Neural cell (in vitro differentiated cells): ENCODE measurements at regions not wholly inside any gene's neighbourhood (a gene's known extent, or its start where the extent isn't known, plus 50 kb on each side); places are given as distances from the start of the nearest gene placed in this dataset.

Source experiments
- CTCF ChIP-seq: fragments of 450-650 bp; IDR thresholded peaks from 2 replicates; pipeline ENCODE4 v1.5.1; 2014; ENCODE audit warnings: antibody characterized with exemption, mild to moderate bottlenecking, moderate library complexity; ENCODE audit not compliant: poor library complexity, severe bottlenecking
- EP300 ChIP-seq: fragments of 450-650 bp; conservative IDR thresholded peaks from 2 replicates; pipeline ENCODE4 v1.6.1; 2014; ENCODE audit warnings: antibody characterized with exemption, mild to moderate bottlenecking, moderate library complexity; ENCODE audit not compliant: poor library complexity, severe bottlenecking
- EZH2 ChIP-seq: fragments of 200-600, 300-800 bp; shearing (Covaris generic), sonication (generic); IDR thresholded peaks from 2 replicates; pipeline ENCODE4 v1.6.1; 2014; ENCODE audit warnings: antibody characterized with exemption, low read length, borderline replicate concordance, mild to moderate bottlenecking; ENCODE audit not compliant: insufficient read depth, poor library complexity, severe bottlenecking
- POLR2AphosphoS5 ChIP-seq: IDR thresholded peaks from 2 replicates; pipeline ENCODE4 v1.6.1; 2012
- SMC3 ChIP-seq: fragments of 450-650 bp; conservative IDR thresholded peaks from 2 replicates; pipeline ENCODE4 v1.6.1; 2014; ENCODE audit warnings: antibody characterized with exemption, mild to moderate bottlenecking, moderate library complexity; ENCODE audit not compliant: poor library complexity
- TAF1 ChIP-seq: IDR thresholded peaks from 2 replicates; pipeline ENCODE4 v1.6.1; 2012; ENCODE audit warnings: low read depth

DNA sequence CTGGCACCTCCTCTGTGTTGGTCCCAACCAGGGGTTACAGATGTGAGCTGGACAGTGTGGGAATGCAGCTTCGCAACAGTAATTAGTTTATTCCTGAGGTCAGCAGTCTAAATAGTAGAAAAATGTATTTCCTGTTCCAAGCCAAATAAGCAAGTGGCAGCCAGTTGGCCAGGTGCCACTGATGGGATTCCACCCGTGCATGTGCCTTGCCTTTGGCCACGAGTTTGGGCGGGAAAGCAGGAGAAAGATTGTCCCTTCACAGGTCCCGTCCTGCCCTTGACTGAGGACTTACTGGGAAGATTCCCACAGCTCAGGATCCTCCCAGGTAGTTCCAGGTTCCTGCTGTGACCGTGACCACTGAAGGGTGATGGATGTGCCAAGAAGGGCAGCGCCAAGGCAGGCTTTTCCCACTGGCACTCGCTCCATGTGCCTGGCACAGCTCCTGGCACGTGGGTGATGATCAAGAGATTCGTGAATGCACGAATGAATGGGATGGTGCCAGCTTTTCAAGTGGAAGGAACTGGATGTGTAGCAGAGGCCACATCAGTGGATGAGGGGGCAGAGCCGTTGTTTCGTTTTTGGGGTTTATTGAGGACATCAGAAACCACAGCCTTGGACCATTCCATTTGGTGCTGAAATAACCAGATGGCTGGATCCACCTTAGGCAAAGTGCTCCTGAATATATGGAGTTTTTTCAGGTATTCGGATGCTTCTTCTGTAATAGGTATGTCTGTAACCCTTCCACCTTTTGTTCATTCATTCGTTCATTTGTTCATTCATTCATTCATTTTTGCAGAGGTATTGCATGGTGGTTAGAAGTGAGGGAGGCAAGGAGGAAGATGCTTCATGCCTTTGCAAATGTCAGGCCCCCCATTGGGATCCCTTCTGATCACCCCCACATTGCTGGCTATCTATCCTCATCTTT, 62.4 kb upstream of the WNT4 start:
- TF ChIP-seq CTCF (no peak), EP300 (no peak), POLR2AphosphoS5 (no peak), SMC3 (no peak), EZH2 (no peak), TAF1 (no peak)
